ENCODE measurements at regions not wholly inside any gene's neighbourhood (a gene's known extent, or its start where the extent isn't known, plus 50 kb on each side); places are given as distances from the start of the nearest gene placed in this dataset.
A peak's percentile ranks its signal among the peaks of the same experiment; 100 is the strongest.

- H3K79me1 ChIP-seq (ENCODE audit: low read depth in 1 of 2, low read length in 2 of 2) = no peaks in the 10 kb centered on the region
- TF ChIP-seq RAD21 (IDR thresholded peaks at IDR 0.05; ENCODE audit: low read length) (no peak), POLR2A (IDR thresholded peaks at IDR 0.05; ENCODE audit: low read depth, low read length) (no peak), SMC3 (IDR thresholded peaks at IDR 0.05; ENCODE audit: low read depth, low read length) (no peak), USF2 (IDR thresholded peaks at IDR 0.05; ENCODE audit: low read depth, low read length) (no peak), MXI1 (IDR thresholded peaks at IDR 0.05; ENCODE audit: borderline replicate concordance, low read depth, low read length) (no peak), CHD1 (IDR thresholded peaks at IDR 0.05; ENCODE audit: low read depth, low read length) (no peak), MAZ (IDR thresholded peaks at IDR 0.05; ENCODE audit: borderline replicate concordance, low read depth, low read length) (no peak)
- TF ChIP-seq, protein P1, sequence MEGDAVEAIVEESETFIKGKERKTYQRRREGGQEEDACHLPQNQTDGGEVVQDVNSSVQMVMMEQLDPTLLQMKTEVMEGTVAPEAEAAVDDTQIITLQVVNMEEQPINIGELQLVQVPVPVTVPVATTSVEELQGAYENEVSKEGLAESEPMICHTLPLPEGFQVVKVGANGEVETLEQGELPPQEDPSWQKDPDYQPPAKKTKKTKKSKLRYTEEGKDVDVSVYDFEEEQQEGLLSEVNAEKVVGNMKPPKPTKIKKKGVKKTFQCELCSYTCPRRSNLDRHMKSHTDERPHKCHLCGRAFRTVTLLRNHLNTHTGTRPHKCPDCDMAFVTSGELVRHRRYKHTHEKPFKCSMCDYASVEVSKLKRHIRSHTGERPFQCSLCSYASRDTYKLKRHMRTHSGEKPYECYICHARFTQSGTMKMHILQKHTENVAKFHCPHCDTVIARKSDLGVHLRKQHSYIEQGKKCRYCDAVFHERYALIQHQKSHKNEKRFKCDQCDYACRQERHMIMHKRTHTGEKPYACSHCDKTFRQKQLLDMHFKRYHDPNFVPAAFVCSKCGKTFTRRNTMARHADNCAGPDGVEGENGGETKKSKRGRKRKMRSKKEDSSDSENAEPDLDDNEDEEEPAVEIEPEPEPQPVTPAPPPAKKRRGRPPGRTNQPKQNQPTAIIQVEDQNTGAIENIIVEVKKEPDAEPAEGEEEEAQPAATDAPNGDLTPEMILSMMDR (conservative IDR thresholded peaks at IDR 0.05; ENCODE audit: low read depth, low read length) = no peak
- H3K4ac ChIP-seq (ENCODE audit: low read depth, low read length) = no peak overlapping the region; the same call in 1 of the 2 replicates
- ChIA-PET POLR2A (ENCODE audit: unreplicated experiment) (no interaction called here), CTCF (interaction anchor here (1.0 kb wide), 1 partner anchor 13 kb away, joined by 3 read pairs; no protein-coding TSS in a partner anchor)
- H3K4me1 ChIP-seq (ENCODE audit: control insufficient read depth, insufficient read depth, low read length) = peaks cover 4% of the 10 kb centered on the region
- H3K36me3 ChIP-seq (ENCODE audit: control insufficient read depth, insufficient read depth, low read length) = no peaks in the 10 kb centered on the region
- ATAC-seq (ENCODE audit: low read depth) = no peak
- in situ Hi-C loops (cut with MboI; ENCODE audit: low sequenced_read_pairs) (no loop called here), intact Hi-C loops (cut with micrococcal nuclease) (no loop called here), dilution Hi-C loops (cut with HindIII; ENCODE audit: low sequenced_read_pairs, unreplicated experiment) (no loop called here)
- no peak overlapping the region for H3K56ac ChIP-seq (ENCODE audit: extremely low read depth, insufficient read depth, low read length)
- peaks cover 6% of the 10 kb centered on the region for H3K9me1 ChIP-seq (ENCODE audit: insufficient read depth, low read length)
- no peak overlapping the region for H4K91ac ChIP-seq (ENCODE audit: insufficient read depth, low read depth, low read length)
- H4K5ac ChIP-seq (ENCODE audit: low read depth, low read length) = no peak overlapping the region
- H3K4me2 ChIP-seq (ENCODE audit: low read depth, low read length) = no peak overlapping the region
- H2AFZ ChIP-seq (replicated peaks; ENCODE audit: low read length, poor library complexity) = no peak overlapping the region
- H3K9me3 ChIP-seq (ENCODE audit: control insufficient read depth, insufficient read depth, low read length) = no peaks in the 10 kb centered on the region; the same call in 1 of the 2 replicates
- H2AK5ac ChIP-seq (ENCODE audit: low read depth, low read length) = no peak overlapping the region
- 0 out of 2 replicates have a peak overlapping the region, but pooled peaks have one; percentile 3 for H3K14ac ChIP-seq (replicated peaks; ENCODE audit: low read depth, low read length)
- H3K18ac ChIP-seq (ENCODE audit: low read depth, low read length) = peak overlapping the region; percentile 67
- no peak overlapping the region for H3K23ac ChIP-seq (ENCODE audit: low read depth, low read length)
- H4K8ac ChIP-seq (ENCODE audit: low read depth in 2 of 2, low read length in 2 of 2) = no peak overlapping the region; a peak in 1 of 4 replicates
- no peaks in the 10 kb centered on the region for H3K27me3 ChIP-seq (ENCODE audit: control insufficient read depth, insufficient read depth, low read length)
- H3K9ac ChIP-seq (ENCODE audit: low read depth, low read length) = no peak overlapping the region
- H2BK120ac ChIP-seq (ENCODE audit: low read depth, low read length) = no peak overlapping the region
- H2BK20ac ChIP-seq (ENCODE audit: low read depth, low read length) = peak overlapping the region; percentile 9; the same call in 1 of the 2 replicates
- H2AK9ac ChIP-seq (replicated peaks; ENCODE audit: low read depth, low read length, poor library complexity) = no peak overlapping the region
- DNase-seq = no peak
- 80% methylated on average over 1 of the region's 2 CpGs; no CpG with 5 or more reads in 1 of the 2 experiments for WGBS, 2 experiments (ENCODE audit: extremely low coverage in 2 of 2, insufficient read length in 1 of 2)
- no peak overlapping the region for H2BK5ac ChIP-seq (ENCODE audit: low read depth, low read length, poor library complexity, severe bottlenecking)
- no peaks in the 10 kb centered on the region for H4K20me1 ChIP-seq (ENCODE audit: insufficient read depth, low read length)
- no peak overlapping the region for H3K27ac ChIP-seq (ENCODE audit: insufficient read depth, low read length)
- no peak overlapping the region for H3K4me3 ChIP-seq (ENCODE audit: insufficient read depth, low read depth, low read length)
- BruUV-seq (replicated peaks) = no TSS peak
- peak overlapping the region; percentile 32; the same call in 1 of the 3 replicates for H2BK15ac ChIP-seq (ENCODE audit: low read depth, low read length)
Measured at GRCh38 chr14:56379956-56380355, 199.6 kb upstream of the TMEM260 start.
